Mucosa of descending colon (tissue), 3 donors: ENCODE measurements at regions not wholly inside any gene's neighbourhood (a gene's known extent, or its start where the extent isn't known, plus 50 kb on each side); places are given as distances from the start of the nearest gene placed in this dataset.

ENCODE experiments used
- ATAC-seq: fragments of 200-7000 bp; cut with Tn5 transposase; one replicate; pipeline ENCODE4 v1.9.1; 2020; ENCODE audit warnings: mild to moderate bottlenecking, moderate library complexity
- DNase-seq, 3 donors: peaks; one replicate each; pipeline ENCODE4 v3.0.0-alpha.2; 2020
- H3K36me3 ChIP-seq: fragments of 200-600 bp; one replicate; pipeline ENCODE4 v1.8.0; 2021; ENCODE audit warnings: low read depth, mild to moderate bottlenecking
- H3K4me1 ChIP-seq: fragments of 200-600 bp; one replicate; pipeline ENCODE4 v1.8.0; 2021; ENCODE audit warnings: low read depth, mild to moderate bottlenecking
- H3K4me3 ChIP-seq: fragments of 200-600 bp; one replicate; pipeline ENCODE4 v1.8.0; 2021; ENCODE audit warnings: mild to moderate bottlenecking
- H3K9me3 ChIP-seq: fragments of 200-600 bp; one replicate; pipeline ENCODE4 v1.8.0; 2021; ENCODE audit warnings: mild to moderate bottlenecking
- intact Hi-C, 2 donors: fragments of 100-400 bp; cut with DNase I in 1 of 2; cut with micrococcal nuclease in 1 of 2; formaldehyde crosslinking; loops; one replicate each; pipeline versions ENCODE4 v1.11.0 to v1.11.1; 2022; cut with DNase I, micrococcal nuclease
- TF ChIP-seq, protein P1 (sequence below): fragments of 200-600 bp; IDR thresholded peaks from one replicate; pipeline ENCODE4 v1.8.0; 2022; ENCODE audit warnings: antibody characterized with exemption, mild to moderate bottlenecking
- donor health status: DM: no; HTN: no; CAD: no; lungs with moderate emphysema.
- donor health status: DM: no; HTN: no; CAD: no.
- donor health status: DM: no; HTN: yes; CAD: no.

GRCh38 chr14:66115740-66116502 is 370.2 kb upstream of the CCDC196 start:
- Histone ChIP-seq H3K36me3 (no peaks in the 10 kb centered on the region), H3K9me3 (no peaks in the 10 kb centered on the region), H3K4me3 (no peak overlapping the region), H3K4me1 (no peaks in the 10 kb centered on the region)
- intact Hi-C loops: no loop called here
- ATAC-seq (no peak), DNase-seq (no peak)
- TF ChIP-seq, protein P1, sequence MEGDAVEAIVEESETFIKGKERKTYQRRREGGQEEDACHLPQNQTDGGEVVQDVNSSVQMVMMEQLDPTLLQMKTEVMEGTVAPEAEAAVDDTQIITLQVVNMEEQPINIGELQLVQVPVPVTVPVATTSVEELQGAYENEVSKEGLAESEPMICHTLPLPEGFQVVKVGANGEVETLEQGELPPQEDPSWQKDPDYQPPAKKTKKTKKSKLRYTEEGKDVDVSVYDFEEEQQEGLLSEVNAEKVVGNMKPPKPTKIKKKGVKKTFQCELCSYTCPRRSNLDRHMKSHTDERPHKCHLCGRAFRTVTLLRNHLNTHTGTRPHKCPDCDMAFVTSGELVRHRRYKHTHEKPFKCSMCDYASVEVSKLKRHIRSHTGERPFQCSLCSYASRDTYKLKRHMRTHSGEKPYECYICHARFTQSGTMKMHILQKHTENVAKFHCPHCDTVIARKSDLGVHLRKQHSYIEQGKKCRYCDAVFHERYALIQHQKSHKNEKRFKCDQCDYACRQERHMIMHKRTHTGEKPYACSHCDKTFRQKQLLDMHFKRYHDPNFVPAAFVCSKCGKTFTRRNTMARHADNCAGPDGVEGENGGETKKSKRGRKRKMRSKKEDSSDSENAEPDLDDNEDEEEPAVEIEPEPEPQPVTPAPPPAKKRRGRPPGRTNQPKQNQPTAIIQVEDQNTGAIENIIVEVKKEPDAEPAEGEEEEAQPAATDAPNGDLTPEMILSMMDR: no peak

- no peaks in the 10 kb centered on the region for H3K9me3 ChIP-seq
- ATAC-seq (no peak), DNase-seq (no peak)
- intact Hi-C loops: no loop called here
- TF ChIP-seq, protein P1: no peak
- no peaks in the 10 kb centered on the region for H3K4me1 ChIP-seq
- no peak overlapping the region for H3K4me3 ChIP-seq
- no peaks in the 10 kb centered on the region for H3K36me3 ChIP-seq
Observed at GRCh38 chr14:66116732-66117131, 369.4 kb upstream of the CCDC196 start.

- Histone ChIP-seq H3K4me1 (no peaks in the 10 kb centered on the region), H3K36me3 (no peaks in the 10 kb centered on the region), H3K9me3 (no peaks in the 10 kb centered on the region), H3K4me3 (no peak overlapping the region)
- intact Hi-C loops: no loop called here
- DNase-seq: no peak
- ATAC-seq: no peak
- TF ChIP-seq, protein P1: no peak
Observed at GRCh38 chr14:66117600-66117999, 368.6 kb upstream of the CCDC196 start.

GRCh38 chr14:66119606-66120231 is 366.5 kb upstream of the CCDC196 start:
- no peak for DNase-seq
- Histone ChIP-seq H3K4me3 (no peak overlapping the region), H3K4me1 (no peaks in the 10 kb centered on the region), H3K36me3 (no peaks in the 10 kb centered on the region), H3K9me3 (no peaks in the 10 kb centered on the region)
- intact Hi-C loops: no loop called here
- no peak for ATAC-seq
- TF ChIP-seq, protein P1: no peak

DNA sequence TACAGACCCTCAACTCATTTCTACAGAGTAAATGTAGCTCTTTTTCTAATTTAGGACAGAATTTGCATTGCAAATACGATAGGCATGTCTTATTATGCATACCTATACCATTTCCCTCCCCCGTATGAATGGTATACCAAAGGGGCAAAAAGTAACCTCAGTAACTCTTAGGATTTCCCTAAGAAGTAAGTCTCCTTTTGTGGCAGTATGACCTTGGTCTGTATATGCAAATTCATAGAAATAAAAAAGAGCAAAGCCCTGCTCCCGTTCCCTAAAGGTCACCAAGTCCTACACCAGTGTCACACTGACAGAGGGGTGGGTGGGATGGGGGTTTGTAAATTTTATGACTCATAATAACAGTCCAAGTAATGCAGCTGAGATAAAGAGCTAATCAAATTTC is 365.8 kb upstream of the CCDC196 start:
- Histone ChIP-seq H3K36me3 (no peaks in the 10 kb centered on the region), H3K4me3 (no peak overlapping the region), H3K4me1 (no peaks in the 10 kb centered on the region), H3K9me3 (no peaks in the 10 kb centered on the region)
- ATAC-seq (no peak), DNase-seq (no peak)
- intact Hi-C loops: no loop called here
- TF ChIP-seq, protein P1: no peak
